H1 (cell line): ENCODE measurements at regions not wholly inside any gene's neighbourhood (a gene's known extent, or its start where the extent isn't known, plus 50 kb on each side); places are given as distances from the start of the nearest gene placed in this dataset.

Source experiments
- ATF3 ChIP-seq: IDR thresholded peaks from 2 replicates; pipeline ENCODE4 v1.6.1; 2011; ENCODE audit warnings: low read depth, mild to moderate bottlenecking, low read length; ENCODE audit not compliant: insufficient read depth
- FOSL1 ChIP-seq: IDR thresholded peaks from 2 replicates; pipeline ENCODE4 v1.6.1; 2011; ENCODE audit warnings: mild to moderate bottlenecking, low read depth, low read length, moderate library complexity; ENCODE audit not compliant: insufficient read depth

DNA sequence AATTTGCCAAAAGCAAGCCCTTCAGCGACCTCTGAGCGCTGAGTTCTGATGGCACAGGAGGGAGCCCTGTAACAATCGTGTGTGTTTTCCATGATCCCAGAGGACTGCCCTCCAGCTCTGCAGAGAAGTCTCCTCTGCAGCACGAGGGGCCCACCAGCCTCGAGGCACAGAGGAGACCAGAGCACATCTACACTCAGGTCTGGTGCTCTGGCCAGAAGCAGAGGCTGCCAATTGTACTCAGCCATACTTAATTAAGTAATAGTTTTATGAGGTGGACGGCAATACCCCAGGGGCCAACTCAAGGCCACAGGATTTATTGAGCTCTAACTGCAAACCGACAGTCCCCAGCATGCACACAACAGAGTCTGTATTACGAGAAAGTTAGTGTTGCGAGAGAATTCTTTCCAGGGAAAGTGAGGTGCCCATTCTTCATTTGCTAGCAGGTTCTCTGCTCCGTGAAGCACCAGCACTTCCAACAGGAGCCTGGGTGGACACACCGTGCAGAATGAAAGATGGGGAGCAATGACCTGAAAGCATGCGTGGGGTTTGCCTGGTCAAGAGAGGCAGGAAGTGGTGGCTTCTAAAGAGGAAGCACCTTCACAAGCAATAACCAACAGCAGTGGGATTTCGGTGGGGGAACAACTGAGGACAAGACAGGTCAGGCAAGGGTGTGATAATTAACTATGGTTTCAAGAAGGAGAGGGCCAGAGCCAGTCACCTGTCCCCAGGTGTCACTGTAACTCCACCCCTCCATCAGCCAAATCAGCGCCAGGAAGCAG is 92.8 kb upstream of the FOXC1 start (continued):
- no peak for TF ChIP-seq ATF3
- TF ChIP-seq FOSL1, result no peak
- TF ChIP-seq, all 59 proteins: peak for 0
